ENCODE measurements at regions not wholly inside any gene's neighbourhood (a gene's known extent, or its start where the extent isn't known, plus 50 kb on each side); places are given as distances from the start of the nearest gene placed in this dataset.
"Not testable (repeated sequence)": the region's sequence is repeated elsewhere in the genome, so short reads cannot be mapped to it uniquely, and the experiment has no call there.

DNA sequence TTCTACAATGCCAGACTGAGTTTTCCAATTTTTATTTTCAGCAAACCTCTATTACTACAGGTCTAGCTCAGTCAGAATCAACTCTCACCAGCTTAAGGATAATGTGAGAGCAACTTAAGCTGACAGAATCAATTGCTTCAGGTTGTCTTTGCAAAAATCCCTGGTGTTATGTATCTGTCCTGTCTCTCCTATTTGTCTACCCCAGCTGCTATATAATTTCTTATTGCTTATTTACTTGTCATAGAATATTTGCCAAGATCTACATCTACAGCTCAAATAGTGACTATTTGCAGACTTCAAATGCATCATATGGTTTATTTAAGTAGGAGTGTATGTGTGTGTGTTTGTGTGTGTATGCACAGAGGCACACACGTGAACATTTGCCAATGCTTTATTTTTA, 54.1 kb downstream of the FOXG1 start:
- DNase-seq (ENCODE audit: low spot score): no peak

DNA sequence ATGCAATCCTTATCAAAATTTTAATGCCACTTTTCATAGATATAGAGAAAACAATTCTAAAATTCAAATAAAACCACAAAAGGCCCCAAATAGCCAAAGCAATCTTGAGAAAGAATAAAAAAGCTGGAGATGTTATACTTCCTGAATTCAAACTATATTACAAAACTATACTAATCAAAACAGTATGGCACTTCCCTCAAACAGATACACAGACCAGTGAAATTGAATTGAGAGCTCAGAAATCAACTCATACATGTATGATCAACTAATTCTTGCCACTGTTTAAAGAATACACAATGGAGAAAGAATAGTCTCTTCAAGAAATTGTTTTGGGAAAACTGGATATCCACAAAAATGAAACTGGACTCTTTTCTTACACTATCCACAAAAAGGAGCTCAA, 55.4 kb downstream of the FOXG1 start:
- no peak for DNase-seq (ENCODE audit: low spot score)

DNA sequence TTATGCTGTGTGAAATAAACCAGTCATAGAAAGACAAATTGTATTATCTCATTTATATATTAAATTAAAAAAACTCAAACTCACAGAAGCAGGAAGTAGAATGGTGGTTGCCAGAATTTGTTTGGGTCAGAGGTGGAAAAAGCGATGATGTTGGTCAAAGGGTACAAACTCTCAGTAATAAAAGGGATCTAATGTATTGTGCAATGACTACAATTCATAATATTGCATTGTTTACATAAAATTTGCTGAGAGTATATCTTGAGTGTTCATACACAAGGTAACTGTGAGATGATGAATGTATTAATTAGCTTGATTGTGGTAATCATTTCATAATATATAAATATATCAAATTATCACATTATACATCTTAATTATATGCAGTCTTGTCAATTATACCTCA, 56.7 kb downstream of the FOXG1 start:
- no peak for DNase-seq (ENCODE audit: low spot score)

DNA sequence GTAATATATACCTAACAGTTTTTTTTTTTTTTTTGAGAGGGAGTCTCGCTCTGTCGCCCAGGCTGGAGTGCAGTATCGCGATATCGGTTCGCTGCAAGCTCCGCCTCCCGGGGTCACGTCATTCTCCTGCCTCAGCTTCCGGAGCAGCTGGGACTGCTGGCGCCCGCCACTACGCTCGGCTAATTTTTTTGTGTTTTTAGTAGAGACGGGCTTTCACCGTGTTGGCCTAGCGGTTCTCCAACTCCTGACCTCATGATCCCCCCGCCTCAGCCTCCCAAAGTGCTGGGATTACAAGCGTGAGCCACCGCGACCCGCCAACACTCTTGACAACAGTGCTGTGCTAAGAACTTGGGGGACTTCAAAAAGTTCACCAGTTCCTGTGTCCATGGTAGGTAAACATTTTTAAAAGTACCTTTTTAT, 63.5 kb downstream of the FOXG1 start:
- no peak for DNase-seq (ENCODE audit: low spot score)

DNA sequence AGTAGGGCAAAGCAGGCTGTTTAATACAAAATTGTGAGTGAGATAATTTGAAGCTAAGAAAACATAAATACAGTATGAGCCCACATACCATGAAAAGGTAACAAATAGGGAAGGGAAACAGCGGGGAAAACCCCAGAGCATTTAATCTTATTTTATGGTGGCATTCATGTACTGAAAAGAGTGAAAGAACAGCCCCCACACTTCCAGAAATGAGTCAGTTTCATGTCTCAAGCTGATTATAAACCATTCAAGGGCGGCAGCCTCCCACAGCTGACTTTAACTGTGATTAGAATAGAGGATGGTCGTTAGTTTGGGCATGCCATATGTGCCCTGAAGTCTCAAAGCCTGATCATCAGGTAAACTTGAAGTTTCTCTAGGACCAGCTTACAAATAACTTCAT, 64.5 kb downstream of the FOXG1 start:
- no peak for DNase-seq (ENCODE audit: low spot score)

DNA sequence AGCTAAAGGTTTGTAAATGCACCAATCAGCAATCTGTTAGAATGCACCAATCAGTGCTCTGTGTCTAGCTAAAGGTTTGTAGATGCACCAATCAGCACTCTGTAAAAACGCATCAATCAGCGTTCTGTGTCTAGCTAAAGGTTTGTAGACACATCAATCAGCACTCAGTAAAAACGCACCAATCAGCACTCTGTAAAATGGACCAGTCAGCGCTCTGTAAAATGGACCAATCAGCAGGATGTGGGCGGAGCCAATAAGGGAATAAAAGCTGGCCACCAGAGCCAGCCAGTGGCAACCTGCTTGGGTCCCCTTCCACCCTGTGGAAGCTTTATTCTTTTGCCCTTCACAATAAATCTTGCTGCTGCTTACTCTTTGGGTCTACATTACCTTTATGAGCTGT, 76.0 kb downstream of the FOXG1 start:
- not testable (repeated sequence) for DNase-seq (ENCODE audit: low spot score)

DNA sequence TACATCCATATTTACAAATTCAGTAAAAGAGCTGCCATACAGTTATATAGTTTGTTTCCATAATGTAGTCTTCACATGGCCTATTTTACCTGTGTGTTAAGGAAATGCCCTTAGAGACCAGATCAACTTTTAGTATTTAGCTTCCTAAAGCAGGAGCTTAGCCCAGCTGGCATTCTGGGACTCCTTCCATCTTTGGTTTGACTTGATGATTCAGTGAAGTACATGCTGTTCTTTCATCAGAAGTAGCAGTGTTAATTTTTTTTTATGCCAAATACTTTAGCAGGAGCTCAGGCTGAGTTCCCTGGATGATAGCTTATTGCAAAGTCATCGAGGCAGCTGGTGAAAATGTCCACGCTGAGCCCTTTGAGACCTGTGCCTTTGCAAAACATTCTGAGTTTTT, 101.0 kb downstream of the FOXG1 start:
- DNase-seq (ENCODE audit: low spot score): no peak

DNA sequence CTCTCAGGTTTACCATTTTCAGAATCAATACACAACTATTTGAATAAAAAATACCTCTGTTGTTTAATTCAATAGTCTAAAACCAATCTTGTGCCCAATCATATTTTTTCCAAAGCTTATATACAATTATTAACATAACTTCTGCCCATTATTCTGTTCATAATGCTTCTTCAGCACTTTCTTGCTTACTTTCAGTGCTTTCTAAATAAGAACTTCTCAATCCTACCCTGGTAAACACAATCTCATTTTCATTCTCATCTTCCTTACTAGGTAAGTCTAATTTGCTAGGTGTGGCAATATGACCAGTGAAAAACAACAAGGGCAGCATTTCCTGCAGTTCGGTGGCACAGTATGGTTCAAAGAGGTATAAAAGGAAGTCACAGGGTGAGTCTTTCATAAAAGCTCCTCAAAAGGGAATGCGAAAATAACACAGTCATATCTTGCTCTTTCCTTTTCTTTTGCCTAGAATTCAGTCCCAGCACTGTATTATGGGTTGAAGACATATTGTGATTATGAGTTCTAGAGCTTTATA, 103.5 kb downstream of the FOXG1 start:
- no peak for DNase-seq (ENCODE audit: low spot score)

DNA sequence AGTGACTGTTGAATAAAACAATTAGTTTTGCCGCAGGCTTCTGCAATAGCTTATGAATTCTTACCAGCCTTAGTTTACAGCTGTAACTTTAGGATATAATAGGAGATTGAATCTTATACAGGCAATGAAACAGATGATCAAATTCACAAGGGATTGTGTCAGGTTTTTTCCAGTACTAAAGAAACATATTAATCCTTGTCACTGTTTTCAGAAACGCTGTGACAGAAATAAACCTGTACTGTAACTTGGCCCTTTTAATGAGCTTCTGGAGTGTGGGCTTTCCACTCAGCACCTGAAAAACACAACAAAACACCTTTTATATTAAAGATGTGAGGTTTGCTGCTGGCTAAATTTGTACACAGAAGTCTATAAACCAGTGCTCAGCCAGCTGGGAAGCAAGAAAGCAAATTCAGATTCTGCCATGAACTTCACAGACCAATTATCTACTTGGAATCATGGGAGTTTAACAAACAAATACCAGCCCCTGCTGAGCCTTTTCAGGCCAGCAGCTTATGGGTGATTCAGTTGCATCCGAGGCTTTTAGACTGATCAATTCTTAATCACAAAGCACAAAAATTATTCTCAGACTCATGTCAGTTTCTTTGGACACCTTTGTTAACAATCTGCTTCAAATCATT, 109.5 kb downstream of the FOXG1 start:
- no peak for DNase-seq (ENCODE audit: low spot score)

DNA sequence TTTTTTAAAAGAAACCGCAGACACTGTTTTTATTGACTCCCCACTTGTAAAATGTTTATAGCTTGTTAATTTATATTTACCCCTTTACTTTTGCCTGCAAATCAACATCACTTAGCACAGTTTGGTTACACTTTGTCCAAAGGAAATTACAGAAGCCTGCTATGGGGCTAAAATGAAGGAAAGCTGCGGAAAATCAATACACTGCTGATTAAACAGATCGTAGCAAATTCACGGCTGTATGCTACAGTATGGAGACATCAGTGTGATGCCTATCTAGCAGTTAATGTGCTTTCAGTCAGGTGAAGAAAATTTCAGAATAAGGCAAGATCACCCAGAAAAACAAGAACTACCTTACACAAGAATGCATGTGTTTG, 110.0 kb downstream of the FOXG1 start:
- no peak for DNase-seq (ENCODE audit: low spot score)

DNA sequence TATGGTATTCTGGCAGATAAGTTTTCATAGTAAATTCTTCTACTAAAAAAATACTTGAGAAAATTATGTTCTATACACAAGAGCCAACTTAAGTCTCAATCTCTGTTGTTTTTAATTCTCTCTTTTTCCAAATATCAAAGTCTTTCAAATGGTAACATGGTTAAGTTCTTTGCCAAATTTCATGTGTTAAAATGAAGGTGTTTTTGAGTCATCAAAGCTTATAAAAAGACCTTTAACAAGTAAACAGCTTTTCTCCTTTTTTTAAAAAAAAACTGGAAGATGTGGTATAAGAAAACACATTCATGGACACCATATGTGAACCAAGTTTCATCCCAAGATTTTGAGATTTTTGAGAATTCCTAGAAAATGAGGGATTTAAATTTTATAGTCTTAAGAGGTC, 111.3 kb downstream of the FOXG1 start:
- no peak for DNase-seq (ENCODE audit: low spot score)

DNA sequence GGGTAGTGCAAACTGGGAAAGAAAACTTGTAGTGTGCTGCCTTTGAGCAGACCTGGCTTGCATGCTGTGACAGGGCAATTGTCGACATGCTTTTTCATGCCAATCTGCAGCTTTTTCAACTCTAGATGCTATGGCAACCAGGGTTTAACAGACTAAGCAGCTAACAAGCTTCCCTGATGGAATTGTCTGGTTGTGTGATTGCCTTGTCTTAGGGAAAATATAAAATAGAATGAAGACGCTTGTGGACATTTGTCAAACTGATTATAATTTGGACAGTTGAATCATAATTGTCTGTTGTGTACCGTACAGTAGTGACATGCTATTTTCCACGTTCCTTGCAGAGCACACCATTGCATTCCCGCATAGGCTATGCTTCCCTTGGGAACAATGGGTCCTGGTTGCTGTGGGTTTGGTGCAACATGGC, 113.0 kb downstream of the FOXG1 start:
- DNase-seq (ENCODE audit: low spot score): no peak

DNA sequence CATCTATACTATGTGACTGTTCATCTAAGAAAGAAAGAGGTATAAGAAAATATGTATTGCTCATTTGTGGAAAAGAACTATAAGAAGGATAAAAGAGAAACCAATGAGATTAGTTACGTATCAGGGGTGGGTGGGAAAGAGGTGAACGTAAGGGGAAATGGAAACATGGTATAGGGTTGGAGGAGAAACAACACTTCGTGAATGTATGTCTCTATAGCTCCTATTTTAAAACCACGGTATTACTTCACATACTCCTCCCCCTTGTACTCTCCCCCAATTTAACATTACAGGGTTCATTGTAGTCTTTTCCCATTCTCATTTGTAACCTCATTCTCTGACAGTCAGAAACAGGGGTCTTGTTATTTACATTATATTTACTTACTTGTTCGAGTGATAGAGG, 120.4 kb downstream of the FOXG1 start:
- DNase-seq (ENCODE audit: low spot score): no peak

DNA sequence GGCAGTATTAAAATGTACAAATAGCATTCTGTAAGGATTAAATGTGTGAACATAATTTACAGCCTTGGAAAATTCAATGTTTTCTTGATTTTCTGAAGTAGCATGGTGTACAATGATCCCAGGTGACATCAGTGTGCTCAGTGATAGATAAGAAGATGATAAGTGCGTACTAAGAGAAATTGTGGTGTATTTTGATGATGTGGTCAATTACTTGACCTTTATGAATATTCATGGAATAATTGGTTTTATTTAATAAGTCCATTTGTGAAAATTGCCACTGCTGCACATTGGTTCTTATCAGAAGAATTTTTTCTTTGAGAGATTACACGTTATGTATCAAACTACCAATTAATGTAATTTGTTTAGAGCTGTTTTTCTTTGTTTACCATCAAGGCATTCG, 128.8 kb downstream of the FOXG1 start:
- no peak for DNase-seq (ENCODE audit: low spot score)

DNA sequence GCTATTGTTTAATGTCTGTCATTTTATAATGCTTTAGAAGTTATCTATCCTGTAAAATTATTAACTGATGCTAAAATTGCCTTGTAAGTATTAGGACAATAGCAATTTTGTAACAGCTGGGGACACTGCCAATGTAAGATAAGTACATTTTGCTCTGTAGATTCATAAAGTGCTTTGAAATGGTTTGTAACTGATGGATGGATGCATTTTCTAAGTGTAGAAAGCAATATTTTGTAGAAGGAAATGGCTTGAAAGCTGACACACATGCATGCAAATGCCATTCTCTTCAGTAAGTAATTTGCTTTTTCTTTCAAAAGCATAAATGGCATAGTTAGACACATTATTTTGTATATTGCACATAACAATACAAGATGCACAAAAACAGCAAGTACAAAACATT, 129.8 kb downstream of the FOXG1 start:
- no peak for DNase-seq (ENCODE audit: low spot score)

DNA sequence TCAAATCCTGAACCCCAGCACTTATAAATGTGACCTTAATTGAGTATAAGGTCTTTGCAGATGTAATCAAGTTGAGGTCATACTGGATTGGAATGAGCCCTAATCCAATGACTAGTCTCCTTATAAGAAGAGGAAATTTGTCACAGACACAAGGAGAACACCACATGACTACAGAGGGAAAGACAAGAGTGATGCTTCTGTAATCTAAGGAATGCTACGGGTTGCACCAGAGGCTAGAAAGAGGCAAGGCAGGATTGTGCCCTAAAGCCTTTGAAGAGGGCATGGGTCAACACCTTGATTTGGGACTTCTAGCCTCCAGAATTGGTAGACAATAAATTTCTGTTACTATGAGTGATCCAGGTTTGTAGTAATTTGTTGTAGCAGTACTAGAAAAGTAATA, 135.0 kb downstream of the FOXG1 start:
- no peak for DNase-seq (ENCODE audit: low spot score)

DNA sequence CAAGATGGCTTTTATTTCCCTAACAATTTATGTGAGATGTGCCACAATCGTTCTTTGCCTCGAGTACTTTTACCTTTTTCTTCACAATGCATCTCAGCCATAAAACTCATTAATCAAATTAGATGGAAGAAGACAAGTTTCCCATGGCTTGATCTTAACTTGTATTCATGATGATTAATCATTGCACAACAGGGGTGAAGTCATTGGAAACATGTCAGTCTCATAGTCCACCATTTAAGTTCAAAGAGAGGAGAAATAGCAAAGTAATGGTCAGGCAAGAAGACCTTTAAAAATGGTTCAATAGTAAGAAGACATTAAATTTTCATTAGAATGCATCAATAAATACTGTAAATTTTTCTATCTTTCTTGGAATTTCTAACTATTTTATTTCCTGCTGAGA, 136.3 kb downstream of the FOXG1 start:
- no peak for DNase-seq (ENCODE audit: low spot score)

DNA sequence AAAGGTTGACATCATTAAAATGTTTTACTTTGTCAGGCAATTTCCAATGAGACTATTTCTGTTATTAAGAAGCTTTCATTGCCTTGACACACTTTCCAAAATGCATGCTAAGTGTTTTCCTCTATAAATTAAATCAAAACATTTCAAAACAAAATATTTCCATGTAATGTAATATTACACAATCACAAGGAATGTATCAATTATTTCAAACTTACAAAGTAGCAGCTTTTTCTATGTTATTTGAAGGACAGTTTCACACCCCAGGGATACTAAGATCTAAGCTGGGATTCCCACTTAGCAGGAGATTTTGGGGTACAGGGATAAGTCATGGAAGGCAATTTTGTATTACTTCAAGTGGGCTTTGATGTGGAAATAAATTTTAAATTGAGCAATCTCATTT, 144.9 kb downstream of the FOXG1 start:
- no peak for DNase-seq (ENCODE audit: low spot score)

DNA sequence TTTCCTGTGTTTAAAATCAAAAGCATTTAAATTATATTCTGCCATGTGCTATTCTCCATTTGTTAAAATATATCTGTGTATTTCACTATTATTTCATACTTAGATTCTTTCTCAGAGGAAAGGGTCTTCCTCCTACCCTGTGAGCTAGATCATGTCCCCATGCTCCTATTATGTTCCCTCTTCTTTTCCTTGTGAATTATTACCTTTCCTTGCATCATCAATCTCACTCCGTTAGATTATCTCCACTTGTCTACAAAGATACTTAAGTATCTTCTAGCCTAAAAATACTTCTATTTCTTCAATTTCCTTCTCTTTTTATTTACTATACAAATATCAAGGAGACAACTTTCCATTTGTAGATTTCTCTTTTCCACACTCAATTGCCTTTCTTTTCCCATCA, 146.5 kb downstream of the FOXG1 start:
- DNase-seq (ENCODE audit: low spot score): no peak

DNA sequence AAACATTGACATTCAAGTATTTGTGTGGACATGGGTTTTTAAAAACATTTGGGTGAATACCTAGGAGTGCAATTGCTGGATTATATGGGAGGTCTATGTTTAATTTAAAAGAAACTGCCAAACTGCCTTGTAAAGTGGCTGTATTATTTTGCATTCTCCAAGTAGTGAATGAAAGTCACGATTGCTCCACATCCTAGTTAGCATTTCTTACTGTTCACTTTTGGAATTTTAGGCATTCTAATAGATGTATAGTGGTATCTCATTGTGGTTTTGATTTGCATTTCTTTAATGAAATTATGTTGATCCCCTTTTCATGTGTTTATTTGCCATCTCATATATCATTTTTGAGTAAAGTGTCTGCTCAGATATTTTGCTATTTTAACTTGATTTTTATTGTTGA, 159.5 kb downstream of the FOXG1 start:
- DNase-seq (ENCODE audit: low spot score): no peak

DNA sequence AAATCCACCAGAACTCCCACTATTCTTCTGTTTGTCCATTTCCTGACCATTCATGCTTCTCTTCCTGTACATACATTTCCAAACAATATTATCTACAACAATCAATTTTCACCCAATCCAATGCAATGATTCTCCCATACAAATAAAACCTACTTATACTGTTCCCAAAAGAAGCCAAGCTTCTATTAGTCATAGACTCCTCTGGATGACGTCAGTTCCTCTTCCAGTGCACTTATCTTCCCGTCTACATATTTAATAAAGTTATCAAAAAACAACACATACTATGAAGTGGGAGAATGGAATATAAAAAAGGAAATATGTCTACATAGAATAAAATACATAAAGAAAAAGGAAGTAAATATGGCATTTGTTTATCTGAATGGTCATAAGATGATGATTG, 165.4 kb downstream of the FOXG1 start:
- DNase-seq (ENCODE audit: low spot score): no peak

DNA sequence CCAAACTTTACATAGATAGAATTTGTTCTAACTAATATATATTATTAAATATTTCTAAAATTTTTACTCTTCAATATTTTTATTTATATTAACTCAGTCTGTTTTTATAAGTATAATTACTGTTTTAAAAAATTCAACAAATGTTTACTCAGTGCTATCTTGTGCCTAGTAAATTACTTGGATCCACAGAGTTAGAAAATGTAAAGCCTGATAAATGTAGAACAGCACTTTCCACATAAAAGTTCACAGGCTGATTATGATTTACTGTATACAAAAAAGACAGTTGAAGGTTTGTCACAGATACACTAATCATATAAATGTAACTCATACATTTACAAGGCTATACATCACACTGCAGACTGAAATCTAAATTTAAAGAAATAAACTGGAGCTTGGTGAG, 170.0 kb downstream of the FOXG1 start:
- no peak for DNase-seq (ENCODE audit: low spot score)

DNA sequence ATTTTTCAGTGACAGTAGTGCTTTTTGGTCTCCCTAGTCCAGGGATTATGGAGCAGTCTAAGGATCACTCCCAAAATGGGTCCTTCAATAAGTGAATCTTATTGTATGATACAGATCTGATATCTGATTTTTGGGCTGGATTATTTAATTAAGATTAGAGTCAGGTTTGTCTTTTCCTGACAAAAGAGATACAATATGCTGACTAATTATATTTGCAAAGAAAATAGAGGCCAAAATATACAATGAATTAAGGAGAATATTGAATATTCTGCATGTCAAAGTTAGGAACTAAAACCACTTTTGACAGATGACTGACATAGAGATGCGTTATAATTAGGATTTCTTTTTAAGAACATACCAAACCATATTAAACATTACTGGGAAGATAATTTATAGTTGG, 175.2 kb downstream of the FOXG1 start:
- DNase-seq (ENCODE audit: low spot score): no peak

DNA sequence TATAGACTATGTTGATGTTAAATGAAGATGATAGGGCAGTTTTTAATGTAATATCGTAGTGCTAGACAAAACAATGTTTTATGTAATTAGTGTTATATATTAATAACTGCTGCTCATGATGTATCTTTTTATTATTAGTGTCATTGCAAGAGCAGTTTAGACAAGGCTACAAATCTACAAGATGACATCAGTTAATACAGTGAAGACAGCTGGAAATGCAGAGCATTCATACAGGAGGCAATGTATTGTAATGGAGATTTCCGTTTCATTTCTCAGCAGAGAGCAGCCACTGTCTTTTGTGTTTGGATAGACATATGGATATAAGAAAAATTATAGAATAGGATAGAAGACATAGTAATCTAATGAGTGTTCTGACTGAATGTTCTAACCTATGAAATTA, 178.0 kb downstream of the FOXG1 start:
- no peak for DNase-seq (ENCODE audit: low spot score)

DNA sequence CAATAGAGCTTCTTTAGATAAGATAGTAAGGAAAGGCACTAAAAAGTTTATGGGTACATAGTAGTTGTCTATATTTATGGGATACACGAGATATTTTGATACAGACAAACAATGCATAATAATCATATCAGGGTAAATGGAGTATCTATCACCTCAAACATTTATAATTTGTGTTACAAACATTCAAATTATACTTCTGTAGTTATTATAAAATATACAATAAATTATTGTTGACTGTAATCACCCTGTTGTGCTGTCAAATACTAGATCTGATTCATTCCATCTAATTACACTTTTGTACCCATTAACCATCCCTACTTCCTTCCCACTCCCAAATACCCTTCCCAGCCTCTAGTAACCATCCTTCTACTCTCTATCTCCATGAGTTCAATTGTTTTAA, 179.7 kb downstream of the FOXG1 start:
- no peak for DNase-seq (ENCODE audit: low spot score)

Data from HuH-7 (cell line).